NCI-H1417 (cell line): ENCODE measurements at regions not wholly inside any gene's neighbourhood (a gene's known extent, or its start where the extent isn't known, plus 50 kb on each side); places are given as distances from the start of the nearest gene placed in this dataset.
A peak's percentile ranks its signal among the peaks of the same experiment; 100 is the strongest.
"Not testable (repeated sequence)": the region's sequence is repeated elsewhere in the genome, so short reads cannot be mapped to it uniquely, and the experiment has no call there.

Experiments
- DNase-seq, 3 experiments: peaks; one replicate each; lab custom pipeline; 2025; lab: John Stamatoyannopoulos, UW

DNA sequence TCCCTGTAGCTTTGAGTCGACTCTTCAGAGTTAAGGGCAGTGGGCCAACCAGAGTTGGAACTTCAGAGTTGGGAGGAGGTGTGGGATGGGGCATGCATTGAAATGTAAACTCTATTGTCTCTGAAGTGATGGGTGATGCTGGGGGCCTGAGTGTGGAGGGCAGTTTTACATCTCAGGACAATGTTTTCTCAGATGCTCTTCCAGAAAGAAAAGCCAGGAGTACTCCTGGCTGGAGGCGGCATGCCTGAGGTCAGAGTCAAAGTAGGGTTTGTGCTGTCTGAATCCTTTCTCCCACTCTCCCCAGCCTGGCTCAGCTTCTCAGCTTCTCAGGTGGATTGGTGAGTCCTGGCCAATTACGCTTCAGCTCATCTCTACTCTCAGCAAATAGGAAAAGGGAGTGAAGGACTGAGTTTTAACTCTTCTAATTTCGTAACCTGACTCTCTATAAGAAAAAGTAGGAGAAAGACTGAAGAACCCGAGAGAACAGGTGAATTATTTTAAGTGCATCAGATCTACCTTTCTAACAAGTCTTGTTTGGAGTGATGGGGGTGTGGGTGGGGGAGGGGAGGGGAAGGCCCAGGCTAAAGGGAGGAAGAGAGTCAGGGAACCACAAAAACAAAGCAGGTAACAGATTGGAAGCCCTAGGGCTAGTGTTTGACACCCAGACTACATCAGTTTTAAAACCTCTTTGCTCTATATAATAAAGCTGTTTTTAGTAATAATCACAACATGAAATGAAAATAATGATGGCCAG, 107.5 kb upstream of the PELI1 start:
- no peak for DNase-seq

DNA sequence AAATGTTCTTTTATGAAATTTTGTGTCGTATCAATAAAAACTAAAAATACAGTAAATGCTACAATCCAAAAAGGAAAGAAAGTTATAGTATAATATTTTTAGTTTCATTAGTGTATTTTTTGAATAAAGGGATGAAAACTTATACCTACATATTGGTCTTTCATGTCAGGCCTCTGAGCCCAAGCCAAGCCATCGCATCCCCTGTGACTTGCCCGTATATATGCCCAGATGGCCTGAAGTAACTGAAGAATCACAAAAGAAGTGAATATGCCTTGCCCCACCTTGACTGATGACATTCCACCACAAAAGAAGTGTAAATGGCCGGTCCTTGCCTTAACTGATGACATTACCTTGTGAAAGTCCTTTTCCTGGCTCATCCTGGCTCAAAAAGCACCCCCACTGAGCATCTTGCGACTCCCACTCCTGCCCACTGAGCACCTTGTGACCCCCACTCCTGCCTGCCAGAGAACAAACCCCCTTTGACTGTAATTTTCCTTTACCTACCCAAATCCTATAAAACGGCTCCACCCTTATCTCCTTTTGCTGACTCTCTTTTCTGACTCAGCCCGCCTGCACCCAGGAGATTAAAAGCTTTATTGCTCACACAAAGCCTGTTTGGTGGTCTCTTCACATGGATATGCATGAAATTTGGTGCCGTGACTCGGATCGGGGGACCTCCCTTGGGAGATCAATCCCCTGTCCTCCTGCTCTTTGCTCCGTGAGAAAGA, 108.2 kb upstream of the PELI1 start:
- not testable (repeated sequence) for DNase-seq

DNA sequence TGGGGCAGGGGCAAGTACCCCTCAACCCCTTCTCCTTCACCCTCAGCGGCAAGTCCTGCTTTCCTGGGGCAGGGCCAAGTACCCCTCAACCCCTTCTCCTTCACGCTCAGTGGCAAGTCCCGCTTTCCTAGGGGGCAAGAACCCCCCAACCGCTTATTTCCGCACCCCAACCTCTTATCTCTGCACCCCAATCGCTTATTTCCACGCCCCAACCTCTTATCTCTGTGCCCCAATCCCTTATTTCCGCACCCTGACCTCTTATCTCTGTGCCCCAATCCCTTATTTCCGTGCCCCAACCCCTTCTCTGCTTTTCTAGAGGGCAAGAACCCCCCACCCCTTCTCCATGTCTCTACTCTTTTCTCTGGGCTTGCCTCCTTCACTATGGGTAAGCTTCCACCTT, 109.2 kb upstream of the PELI1 start:
- DNase-seq = not testable (repeated sequence)

DNA sequence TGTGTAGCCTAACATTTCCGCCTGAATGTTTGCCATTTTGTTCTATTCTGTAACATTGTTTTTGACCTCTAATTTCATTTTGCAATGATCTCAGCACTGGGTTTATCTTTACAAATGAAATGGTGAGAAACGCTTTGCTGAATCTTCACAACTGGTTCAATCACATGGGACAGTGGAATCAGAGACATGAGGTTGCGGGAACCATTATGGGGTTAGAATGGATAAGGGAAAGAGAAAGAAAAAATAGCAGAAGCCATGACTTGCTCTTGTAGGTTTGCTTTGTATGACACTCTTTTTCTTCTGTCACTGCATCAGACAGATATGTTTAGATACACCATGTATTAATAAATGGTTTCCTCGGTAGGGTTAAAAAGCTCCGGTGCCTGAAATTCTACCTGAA, 114.3 kb upstream of the PELI1 start:
- no peak for DNase-seq

DNA sequence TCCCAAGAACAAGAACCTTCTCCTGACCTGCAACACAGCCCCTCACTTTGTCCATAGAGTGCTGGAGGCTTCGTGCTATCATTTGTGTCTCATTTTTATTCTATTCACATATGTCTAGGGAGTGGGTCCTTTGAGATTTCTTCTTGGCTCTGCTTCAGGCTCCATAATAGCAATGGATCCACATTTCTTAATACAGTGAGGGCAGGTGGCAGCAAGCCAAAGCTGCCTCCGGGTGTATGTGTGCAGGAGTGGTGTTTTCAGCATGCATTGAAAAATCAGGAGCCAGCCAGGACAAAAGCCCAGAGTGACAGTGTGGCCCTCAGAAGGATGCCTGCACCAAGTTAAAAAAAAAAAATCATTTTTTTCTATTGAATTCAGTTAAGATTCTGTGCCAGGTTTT, 115.1 kb upstream of the PELI1 start:
- DNase-seq = peak; percentile 43 to 79 (median 60)

DNA sequence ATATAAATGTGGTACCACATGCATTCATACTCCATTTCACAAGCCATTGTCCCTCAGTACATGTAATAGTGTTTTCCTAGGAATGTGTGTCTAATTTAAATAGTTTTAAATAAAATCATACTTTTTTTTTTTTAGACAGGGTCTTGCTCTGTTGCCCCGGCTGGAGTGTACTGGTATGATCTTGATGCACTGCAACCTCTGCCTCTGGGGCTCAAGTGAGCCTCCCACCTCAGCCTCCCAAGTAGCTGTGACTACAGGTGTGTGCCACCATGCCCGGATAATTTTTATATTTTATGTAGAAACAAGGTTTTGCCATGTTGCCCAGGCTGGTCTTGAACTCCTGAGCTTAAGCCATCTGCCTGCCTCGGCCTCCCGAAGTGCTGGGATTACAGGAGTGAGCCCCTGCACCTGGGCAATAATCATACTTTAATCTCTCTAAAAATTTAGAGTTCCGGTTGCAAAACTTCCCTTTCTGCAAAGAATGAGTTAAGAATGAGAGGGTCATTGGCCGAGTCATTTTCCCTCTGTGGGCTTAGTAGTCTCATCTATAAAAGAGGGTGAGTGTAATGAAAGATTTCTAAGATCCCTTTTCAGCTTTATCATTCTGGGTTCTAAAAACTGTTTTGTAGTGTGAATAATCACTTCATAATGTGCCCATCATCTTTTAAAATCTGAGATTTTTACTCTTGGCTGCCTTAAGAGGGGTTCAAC, 116.0 kb upstream of the PELI1 start:
- DNase-seq = no peak

DNA sequence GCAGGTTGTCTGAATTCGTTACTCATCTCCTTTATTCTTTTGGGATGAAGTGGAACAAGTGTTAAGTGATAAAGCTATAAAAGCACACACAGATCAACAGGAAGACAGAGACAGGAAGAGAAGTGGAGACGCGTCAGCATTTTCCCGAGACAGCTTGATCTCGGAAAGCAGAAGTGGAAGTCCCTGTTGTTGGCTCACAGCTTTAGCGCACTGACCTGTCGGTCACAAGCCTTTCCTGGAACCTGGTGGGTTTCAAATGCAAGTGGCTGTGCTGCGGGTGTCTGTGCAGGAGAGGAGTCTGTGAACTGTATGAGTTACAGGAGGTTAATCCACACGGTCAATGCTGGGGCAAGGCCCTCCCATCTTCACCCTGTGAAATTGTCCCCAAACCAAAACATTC, 116.6 kb upstream of the PELI1 start:
- DNase-seq = peak in 1 of 3 experiments; percentile 48

DNA sequence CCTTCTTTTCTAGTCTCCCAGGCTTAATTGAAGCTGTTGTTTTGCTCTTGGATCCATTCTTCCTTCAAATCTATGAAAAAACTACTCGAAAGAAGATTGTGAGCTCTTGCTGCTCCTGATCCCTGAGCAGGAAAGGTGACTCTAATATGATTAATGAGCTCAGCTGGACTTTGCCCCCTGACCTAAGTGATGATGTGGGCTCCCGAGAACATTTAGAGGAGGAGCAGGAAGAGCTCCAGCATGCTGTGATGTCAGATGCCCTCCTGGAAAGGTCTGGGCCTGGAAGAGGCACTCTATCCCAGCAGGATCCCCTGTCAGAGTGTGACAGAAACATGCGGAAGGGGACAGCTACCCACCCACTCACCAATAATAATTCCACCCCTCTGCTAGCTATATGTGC, 117.9 kb upstream of the PELI1 start:
- DNase-seq = no peak

DNA sequence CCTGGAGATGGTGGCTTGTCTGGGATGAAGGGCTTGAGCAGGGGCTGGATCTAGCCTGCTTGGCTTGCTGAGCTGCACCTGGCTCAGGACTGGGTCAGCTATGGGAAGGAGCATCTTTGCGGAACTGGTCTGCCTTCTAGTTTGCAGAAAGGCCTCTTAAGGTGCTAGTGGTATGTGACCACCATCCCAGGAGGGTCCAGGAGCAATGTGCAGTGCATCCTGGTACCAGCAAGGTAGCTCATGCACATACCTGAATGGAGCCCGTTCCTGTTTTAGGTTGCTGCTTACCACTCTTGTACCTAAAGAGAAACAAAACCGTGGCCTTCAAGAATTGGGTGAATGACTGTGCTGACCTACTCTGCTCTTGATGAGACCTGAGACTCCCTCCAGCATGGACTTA, 118.6 kb upstream of the PELI1 start:
- DNase-seq = no peak

DNA sequence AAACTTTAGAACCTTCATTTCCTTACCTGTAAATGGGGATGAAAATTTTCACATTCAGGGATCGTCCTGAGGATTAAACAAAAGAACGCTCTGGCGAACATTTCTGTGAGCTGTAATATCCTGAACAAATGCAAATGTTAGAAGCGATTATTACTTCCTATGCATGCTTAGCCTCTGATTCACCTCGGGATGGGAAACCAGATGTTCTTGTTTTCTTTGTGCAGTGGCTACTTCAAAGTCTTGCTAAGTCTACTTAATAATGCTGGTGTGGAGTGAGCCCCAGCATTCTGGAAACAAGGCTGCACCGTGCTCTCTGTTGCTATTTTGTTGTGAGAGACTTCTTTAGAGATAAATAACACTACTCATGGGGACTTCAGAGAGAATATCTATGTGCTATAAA, 119.1 kb upstream of the PELI1 start:
- DNase-seq = no peak

DNA sequence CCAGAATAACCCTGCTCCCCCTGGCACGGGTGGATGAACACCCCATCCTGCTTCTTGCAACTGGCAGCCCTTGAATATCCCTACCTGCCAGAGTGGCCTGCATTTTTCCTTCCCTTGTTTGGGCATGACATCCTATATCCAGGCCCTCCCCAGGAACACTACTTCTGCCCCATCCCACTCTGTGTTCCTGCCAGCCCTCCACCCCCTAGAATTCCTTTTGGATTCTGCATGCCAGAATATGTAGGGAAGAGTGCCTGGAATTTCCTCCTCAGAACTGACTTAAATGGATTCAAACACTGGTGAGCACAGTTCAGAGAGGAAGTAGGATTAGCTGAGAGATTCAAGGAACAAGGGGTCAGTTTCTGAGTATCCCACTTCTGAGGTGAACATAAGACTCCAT, 123.5 kb upstream of the PELI1 start:
- no peak for DNase-seq

DNA sequence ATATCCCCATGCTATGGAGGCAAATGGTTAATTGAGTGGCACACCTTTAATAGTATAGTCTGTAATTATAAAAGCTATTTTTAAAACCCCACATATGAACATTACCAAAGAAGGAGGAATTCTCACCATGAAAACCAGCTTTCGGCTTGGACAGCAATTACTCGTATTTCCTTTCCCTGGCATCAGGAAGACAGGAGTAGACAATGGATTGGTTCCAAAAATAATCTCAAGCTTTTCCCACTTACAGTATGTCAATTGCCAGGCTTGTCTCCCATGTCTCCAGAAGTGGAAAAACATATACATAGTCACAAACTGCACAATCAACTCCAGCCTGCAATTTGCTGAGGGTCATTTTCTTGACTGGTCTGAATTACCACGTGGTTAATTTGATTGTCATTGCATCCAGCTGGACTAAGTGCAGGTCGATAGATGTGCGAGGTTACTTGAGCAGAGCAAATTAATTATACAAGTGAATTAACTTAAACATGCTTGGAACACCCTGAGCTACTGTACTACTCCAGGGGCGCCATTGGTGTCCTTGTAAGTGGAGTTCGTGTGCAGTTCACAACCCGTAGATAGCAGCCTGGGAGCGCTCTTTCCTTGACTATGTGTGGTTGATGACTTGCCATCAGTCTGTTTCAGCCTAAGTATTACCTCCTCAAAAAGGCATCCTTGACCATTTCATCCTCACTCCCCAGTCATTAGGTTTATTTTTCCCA, 124.3 kb upstream of the PELI1 start:
- peak in 2 of 3 experiments; percentile 31 to 74 for DNase-seq

DNA sequence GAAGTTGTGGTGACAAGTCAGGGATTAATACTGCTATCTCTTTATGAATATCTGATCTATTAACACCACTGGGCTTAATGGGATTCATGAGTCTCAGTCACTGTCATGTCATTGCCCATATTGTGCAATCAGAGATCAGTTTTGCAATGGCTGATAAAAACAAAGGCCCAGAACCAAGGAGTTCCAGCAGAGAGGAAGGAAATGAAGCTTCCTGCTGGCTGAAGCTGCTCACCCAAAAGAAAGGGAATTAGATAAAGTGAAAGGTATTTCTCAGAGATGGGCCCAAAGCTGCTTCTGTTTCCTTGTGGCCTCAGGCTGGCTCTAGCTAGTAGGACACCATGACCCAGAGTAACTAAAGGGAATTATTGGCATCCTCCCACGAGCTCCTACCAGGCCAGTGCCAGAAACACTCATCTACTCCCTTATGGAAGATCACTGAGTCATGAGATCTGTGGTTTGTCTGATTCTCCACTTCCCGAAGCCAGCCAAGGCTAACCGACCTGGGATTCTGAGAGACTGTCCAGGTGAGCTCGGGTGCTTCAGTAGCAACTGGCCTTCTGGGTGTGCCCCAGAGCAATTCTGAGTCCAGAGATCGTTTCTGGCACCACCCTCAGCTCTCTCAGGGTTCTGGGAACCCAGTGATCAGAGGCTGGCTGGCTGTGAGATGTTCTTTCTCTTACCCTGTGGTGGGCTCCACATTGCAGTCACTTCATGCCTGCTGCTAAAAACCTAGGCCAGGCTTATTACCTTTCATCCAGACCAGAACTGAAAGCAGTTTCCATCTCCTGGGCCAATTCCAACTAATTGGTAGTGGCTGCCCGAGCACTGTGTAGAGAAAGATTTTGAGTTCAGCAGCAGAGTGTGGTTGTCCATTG, 129.5 kb upstream of the PELI1 start:
- DNase-seq = no peak

DNA sequence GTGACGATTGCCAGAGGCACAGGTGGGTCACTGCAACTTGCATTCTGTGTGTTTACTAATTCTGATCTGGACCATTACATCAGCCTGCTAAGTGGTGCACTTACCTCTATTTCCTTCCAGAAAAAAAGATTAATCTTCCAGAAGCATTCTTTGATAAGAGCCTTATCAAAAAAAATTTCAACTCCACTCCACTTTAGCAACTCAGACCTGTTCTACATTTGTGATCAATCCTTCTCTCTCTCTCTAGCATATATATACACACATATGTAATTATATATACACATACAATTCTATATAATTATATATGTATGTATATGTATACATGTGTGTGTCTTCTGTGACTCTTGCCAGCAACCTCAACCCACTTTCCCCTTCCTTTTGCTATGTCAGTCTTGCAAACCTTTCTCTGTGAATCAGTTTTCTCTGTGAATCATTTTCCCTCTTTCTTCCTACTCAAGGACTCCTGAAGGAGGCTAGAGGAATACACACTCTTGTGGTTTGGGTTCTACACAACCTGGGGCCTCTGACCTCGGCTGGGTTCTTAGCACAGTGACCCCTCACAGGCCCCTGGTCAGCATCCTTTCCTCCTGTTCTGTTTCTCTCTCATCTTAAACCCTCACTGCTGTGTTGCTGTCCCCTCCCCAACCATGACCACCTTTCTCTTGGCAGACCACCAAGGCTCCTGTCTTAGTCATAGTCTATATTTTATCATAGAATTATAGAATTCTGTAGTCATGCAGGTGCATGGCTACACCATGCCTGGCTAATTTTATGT, 130.4 kb upstream of the PELI1 start:
- no peak for DNase-seq

DNA sequence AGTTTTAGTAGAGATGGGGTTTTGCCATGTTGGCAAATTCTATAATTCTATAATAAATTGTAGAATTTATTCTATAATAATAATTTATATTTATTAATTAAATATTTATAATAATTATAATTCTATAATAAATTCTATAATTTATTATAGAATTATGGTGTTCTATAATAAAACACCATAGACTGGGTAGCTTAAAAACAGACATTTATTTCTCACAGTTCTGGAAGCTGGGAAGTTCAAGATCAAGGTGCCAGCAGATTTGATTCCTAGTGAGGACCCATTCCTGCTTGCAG, 130.9 kb upstream of the PELI1 start:
- DNase-seq = no peak

DNA sequence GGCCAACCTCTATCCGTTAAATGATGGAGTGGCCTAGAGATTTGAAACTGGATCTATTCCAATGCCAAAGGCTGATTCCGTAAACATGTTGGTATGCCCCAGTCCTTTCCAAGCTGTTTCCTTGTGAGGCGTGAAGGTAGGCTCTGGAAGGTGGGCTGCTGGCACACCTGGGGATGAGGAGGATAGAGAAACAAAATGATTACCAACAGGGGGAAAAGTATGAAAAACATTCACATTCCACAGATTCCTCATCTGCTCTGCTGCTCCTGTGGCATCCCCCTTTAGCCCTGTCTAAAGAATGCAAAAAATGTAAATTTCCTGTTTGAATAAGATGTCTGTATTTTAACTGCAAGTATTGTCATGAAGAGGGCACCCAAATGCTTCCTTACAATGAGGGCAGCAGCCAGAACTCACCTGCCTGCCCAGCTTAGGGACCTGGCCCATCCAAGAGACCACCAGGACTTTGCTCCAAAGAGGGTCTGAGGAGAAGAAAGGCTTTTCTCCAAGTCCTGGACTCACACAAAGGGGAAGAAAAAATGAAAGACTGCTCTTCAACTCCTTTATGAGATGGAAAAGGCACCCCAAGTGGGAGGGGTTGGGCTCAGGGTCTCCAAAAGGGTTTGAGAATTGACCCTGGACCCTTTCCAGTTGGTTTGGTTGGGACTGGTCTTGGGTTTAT, 132.3 kb upstream of the PELI1 start:
- DNase-seq = no peak

DNA sequence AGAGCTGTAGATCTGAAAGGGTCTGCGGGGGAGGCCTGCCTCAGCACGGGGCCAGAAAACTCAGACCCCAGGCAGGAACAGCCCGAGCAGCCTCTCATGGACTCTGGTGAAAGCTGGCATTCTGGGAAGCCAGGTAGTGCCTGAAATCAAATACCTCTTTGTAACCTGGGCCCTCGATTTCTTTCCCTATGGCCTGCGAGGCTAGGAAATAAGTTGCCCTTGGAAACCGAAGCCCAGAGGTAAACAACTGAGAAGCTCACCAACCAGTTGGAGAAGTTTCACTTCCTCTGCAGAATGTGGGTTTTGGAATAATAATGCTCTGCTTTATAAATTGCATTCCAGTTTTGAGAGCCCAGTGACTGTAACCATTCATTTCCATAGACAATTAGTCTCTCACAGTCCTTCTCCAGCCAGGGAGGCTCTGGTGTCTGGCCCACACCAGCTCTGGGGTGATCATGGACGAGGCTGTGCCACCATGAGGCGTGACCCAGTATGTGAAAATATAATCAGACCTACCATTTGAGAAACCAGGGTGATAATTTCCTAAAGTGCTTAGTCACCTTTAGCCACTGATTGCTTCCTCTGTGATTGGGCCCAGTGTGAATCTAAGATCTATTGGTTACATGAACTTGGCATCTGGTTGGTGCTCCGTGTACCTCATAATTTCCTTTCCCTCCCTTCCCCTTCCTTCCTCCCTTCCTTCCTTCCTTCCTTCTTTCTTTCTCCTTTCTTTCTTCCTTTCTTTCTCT, 133.1 kb upstream of the PELI1 start:
- peak in 2 of 3 experiments; percentile 47 to 62 for DNase-seq

DNA sequence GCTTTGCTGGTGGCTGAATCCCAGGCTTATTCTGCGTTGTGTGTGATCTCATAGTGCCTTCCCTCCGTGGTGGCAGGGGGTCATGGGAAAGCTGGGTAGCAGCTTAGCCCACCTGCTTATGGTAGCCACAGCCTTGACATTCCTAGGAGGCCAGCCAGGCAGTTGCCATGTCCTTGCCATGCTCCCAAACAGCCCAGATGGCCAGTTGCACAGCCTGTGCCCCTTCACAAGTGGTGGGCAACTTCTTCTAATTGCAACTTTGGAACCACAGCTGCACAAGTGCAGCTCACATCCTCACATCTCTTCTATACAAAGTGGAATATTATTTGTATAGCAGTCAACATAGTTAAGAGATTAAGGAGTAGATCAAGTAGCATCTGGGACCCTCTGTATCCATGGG, 136.6 kb upstream of the PELI1 start:
- DNase-seq = not testable (repeated sequence)

DNA sequence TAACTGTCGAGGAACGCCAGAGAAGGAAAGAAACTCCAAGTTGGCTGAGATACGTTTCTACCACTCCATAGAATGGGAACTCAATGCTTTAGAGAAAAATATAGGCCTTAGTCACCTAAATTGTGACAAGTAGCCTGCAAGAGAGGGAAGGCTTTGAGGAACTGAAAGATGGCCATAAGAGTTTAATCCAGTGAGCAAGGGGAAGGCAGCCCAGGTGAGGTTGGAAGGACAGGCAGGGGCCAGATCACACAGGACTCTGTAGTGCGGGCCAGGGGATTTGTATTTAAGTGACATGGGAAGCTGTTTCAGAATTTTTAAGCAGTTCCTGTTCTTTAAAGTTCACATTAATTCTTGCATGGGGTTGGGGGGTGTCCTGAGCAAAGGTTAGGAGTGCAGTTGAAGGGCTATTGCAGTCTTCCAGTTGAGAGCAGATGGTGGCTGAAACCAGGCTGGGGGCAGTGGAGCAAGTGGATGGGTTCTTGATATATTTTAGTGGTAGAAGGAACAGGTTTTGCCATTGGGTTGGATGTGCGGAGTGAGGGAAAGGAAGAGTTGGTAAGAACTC, 138.9 kb upstream of the PELI1 start:
- no peak for DNase-seq
